Liver (tissue), 8 donors: ENCODE measurements at regions not wholly inside any gene's neighbourhood (a gene's known extent, or its start where the extent isn't known, plus 50 kb on each side); places are given as distances from the start of the nearest gene placed in this dataset.
A peak's percentile ranks its signal among the peaks of the same experiment; 100 is the strongest.

Source experiments
- DNase-seq: peaks from one replicate; pipeline ENCODE4 v3.0.0-alpha.2; 2017; ENCODE audit warnings: low spot score
- H3K27ac ChIP-seq, 2 donors: one replicate each; pipeline ENCODE4 v1.7.0; 2013; ENCODE audit warnings: inconsistent platforms in 2 of 2, low read length in 2 of 2, control low read depth in 1 of 2, low read depth in 1 of 2, mild to moderate bottlenecking in 1 of 2
- H3K27me3 ChIP-seq, 4 donors: one replicate each; pipeline versions ENCODE4 v1.6.1 to v1.7.0; 2013; ENCODE audit warnings: low read length in 3 of 4, inconsistent platforms in 1 of 4, mild to moderate bottlenecking in 1 of 4, moderate library complexity in 1 of 4; ENCODE audit not compliant: control insufficient read depth in 4 of 4, insufficient read depth in 4 of 4
- H3K36me3 ChIP-seq, 4 donors: one replicate each; pipeline versions ENCODE4 v1.6.1 to v1.7.0; 2013; ENCODE audit warnings: low read length in 3 of 4, mild to moderate bottlenecking in 3 of 4, low read depth in 1 of 4, moderate library complexity in 1 of 4; ENCODE audit not compliant: control insufficient read depth in 4 of 4, insufficient read depth in 3 of 4
- H3K4me1 ChIP-seq, 4 donors: one replicate each; pipeline versions ENCODE4 v1.6.1 to v1.7.0; 2013; ENCODE audit warnings: low read length in 3 of 4, mild to moderate bottlenecking in 3 of 4, moderate library complexity in 1 of 4; ENCODE audit not compliant: control insufficient read depth in 4 of 4, insufficient read depth in 4 of 4
- H3K4me3 ChIP-seq, 3 donors: one replicate each; pipeline versions ENCODE4 v1.6.1 to v1.7.0; 2013; ENCODE audit warnings: low read length in 3 of 3, control low read depth in 1 of 3, low read depth in 1 of 3, mild to moderate bottlenecking in 1 of 3
- H3K9ac ChIP-seq, 2 donors: one replicate each; pipeline ENCODE4 v1.7.0; 2013; ENCODE audit warnings: low read length in 2 of 2, mild to moderate bottlenecking in 2 of 2, moderate library complexity in 2 of 2, control low read depth in 1 of 2, low read depth in 1 of 2
- H3K9me3 ChIP-seq, 4 donors: one replicate each; pipeline versions ENCODE4 v1.6.1 to v1.7.0; 2013; ENCODE audit warnings: low read length in 3 of 4; ENCODE audit not compliant: control insufficient read depth in 4 of 4
- EGR1 ChIP-seq, 2 donors: IDR thresholded peaks; 2 replicates each; pipeline ENCODE4 v1.6.1; 2016 to 2018; ENCODE audit warnings: antibody characterized with exemption in 2 of 2, low read depth in 2 of 2
- FOXA1 ChIP-seq: IDR thresholded peaks from 2 replicates; pipeline ENCODE4 v1.6.1; 2016; ENCODE audit warnings: antibody characterized with exemption
- FOXA2 ChIP-seq: IDR thresholded peaks from 2 replicates; pipeline ENCODE4 v1.6.1; 2016; ENCODE audit warnings: antibody characterized with exemption
- GABPA ChIP-seq, 2 donors: IDR thresholded peaks in 1 of 2; conservative IDR thresholded peaks in 1 of 2; 2 replicates each; pipeline ENCODE4 v1.6.1; 2016; ENCODE audit warnings: antibody characterized with exemption in 2 of 2, mild to moderate bottlenecking in 1 of 2, moderate library complexity in 1 of 2
- HNF4A ChIP-seq, 2 donors: conservative IDR thresholded peaks; 2 replicates each; pipeline ENCODE4 v1.6.1; 2016; ENCODE audit warnings: antibody characterized with exemption in 2 of 2, mild to moderate bottlenecking in 2 of 2
- HNF4G ChIP-seq: IDR thresholded peaks from 2 replicates; pipeline ENCODE4 v1.6.1; 2016; ENCODE audit warnings: antibody characterized with exemption
- JUND ChIP-seq, 2 donors: IDR thresholded peaks; 2 replicates each; pipeline ENCODE4 v1.6.1; 2016; ENCODE audit warnings: antibody characterized with exemption in 2 of 2
- MAX ChIP-seq: IDR thresholded peaks from 2 replicates; pipeline ENCODE4 v1.6.1; 2016; ENCODE audit warnings: antibody characterized with exemption
- NR2F2 ChIP-seq: IDR thresholded peaks from 2 replicates; pipeline ENCODE4 v1.6.1; 2016; ENCODE audit warnings: antibody characterized with exemption
- RAD21 ChIP-seq, 2 donors: IDR thresholded peaks; 2 replicates each; pipeline ENCODE4 v1.6.1; 2016; ENCODE audit warnings: antibody characterized with exemption in 2 of 2, mild to moderate bottlenecking in 2 of 2
- REST ChIP-seq: IDR thresholded peaks from 2 replicates; pipeline ENCODE4 v1.6.1; 2016; ENCODE audit warnings: antibody characterized with exemption, mild to moderate bottlenecking
- RXRA ChIP-seq, 2 donors: IDR thresholded peaks; 2 replicates each; pipeline ENCODE4 v1.6.1; 2017 to 2018; ENCODE audit warnings: antibody characterized with exemption in 2 of 2, mild to moderate bottlenecking in 1 of 2
- SP1 ChIP-seq: IDR thresholded peaks from 2 replicates; pipeline ENCODE4 v1.6.1; 2018; ENCODE audit warnings: antibody characterized with exemption, mild to moderate bottlenecking
- TAF1 ChIP-seq: conservative IDR thresholded peaks from 2 replicates; pipeline ENCODE4 v1.6.1; 2016; ENCODE audit warnings: antibody characterized with exemption, mild to moderate bottlenecking
- YY1 ChIP-seq: IDR thresholded peaks from 2 replicates; pipeline ENCODE4 v1.6.1; 2016; ENCODE audit warnings: antibody characterized with exemption, mild to moderate bottlenecking
- WGBS: extraction: QIAGEN DNeasy Blood & Tissue Kit; methylation state at CpG from one replicate; pipeline ENCODE4 v1.1.7; 2013; 5-methylcytosine and 5-hydroxymethylcytosine counted together
- TF ChIP-seq, protein P1 (sequence below): IDR thresholded peaks from 2 replicates; pipeline ENCODE4 v1.6.1; 2016; ENCODE audit warnings: antibody characterized with exemption
- TF ChIP-seq, protein P2 (sequence below): fragments of 150-350 bp; IDR thresholded peaks from 2 replicates; pipeline ENCODE4 v1.5.1; 2017; ENCODE audit warnings: improper control_type of control experiment, low read depth, low read length; ENCODE audit not compliant: missing input control
- donor health status: healthy.
- donor health status: healthy.
- donor health status: healthy.
- donor health status: healthy.
- donor health status: healthy.

DNA sequence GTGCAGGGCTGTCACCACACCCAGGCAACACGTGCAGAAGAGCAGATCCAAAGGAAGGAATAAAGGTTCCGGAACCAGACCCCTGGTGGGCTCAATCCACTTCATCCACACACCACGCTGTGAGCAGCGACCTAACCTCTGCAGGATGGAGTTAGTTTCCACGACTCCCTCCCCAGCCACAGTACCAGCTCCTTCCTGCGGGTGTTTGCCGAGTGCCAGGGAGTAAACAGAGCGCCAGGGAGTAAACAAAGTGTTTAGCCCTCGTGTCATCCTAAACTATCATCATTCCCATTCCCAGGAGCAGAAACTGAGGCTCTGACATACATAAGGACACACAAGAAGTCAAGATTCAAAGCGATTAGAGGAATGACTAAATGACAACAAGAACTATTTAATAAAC is 261.3 kb downstream of the MN1 start:
- Histone ChIP-seq H3K36me3 (no peaks in the 10 kb centered on the region), H3K9me3 (no peaks in the 10 kb centered on the region), H3K4me1 (no peaks in the 10 kb centered on the region), H3K27me3 (peaks cover 0 to 3% (median 0%) of the 10 kb centered on the region in 4 donors), H3K4me3 (no peak overlapping the region), H3K27ac (no peak overlapping the region), H3K9ac (no peak overlapping the region)
- 51% methylated on average over 10 of the region's 10 CpGs for WGBS
- DNase-seq, result no peak
- TF ChIP-seq JUND (IDR thresholded peaks at IDR 0.05) (no peak), RAD21 (IDR thresholded peaks at IDR 0.05) (no peak), MAX (no peak), HNF4G (no peak), TAF1 (no peak), FOXA2 (no peak), FOXA1 (no peak)
- TF ChIP-seq, protein P1, sequence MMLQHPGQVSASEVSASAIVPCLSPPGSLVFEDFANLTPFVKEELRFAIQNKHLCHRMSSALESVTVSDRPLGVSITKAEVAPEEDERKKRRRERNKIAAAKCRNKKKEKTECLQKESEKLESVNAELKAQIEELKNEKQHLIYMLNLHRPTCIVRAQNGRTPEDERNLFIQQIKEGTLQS, result no peak

GRCh38 chr22:27540656-27541396 is 260.7 kb downstream of the MN1 start:
- Histone ChIP-seq H3K4me1 (no peaks in the 10 kb centered on the region), H3K36me3 (no peaks in the 10 kb centered on the region), H3K27me3 (peaks cover 0 to 3% (median 0%) of the 10 kb centered on the region in 4 donors), H3K4me3 (no peak overlapping the region), H3K27ac (no peak overlapping the region), H3K9me3 (no peaks in the 10 kb centered on the region), H3K9ac (no peak overlapping the region)
- WGBS, result 54% methylated on average over 24 of the region's 24 CpGs
- TF ChIP-seq REST (no peak), RXRA (IDR thresholded peaks at IDR 0.05) (peak in 1 of 2 donors; percentile 9)
- no peak for DNase-seq

DNA sequence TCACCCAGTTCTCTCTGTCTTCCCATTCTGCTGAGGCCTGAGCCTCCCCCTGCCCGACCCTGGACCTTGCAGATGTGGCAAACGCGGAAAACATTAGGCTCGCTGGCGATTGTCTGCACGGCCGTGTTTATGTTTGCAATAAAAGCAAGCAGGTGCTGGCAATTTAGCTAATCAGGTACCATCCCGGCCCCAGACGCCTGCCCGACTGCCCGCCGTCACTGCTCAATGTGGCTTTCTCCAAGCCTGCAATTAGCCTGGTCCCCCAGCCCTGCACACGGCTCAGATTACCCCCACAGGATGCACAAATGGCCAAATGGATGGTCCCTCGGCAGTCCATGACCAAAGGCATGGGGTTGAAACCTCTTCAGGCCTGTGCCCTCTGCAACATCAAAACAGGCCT is 259.7 kb downstream of the MN1 start:
- Histone ChIP-seq H3K4me1 (no peaks in the 10 kb centered on the region), H3K9me3 (no peaks in the 10 kb centered on the region), H3K27me3 (peaks cover 0 to 3% (median 0%) of the 10 kb centered on the region in 4 donors), H3K4me3 (no peak overlapping the region), H3K36me3 (no peaks in the 10 kb centered on the region), H3K27ac (no peak overlapping the region), H3K9ac (no peak overlapping the region)
- DNase-seq, result no peak
- WGBS, result 86% methylated on average over 14 of the region's 14 CpGs
- TF ChIP-seq REST (no peak), FOXA2 (no peak), FOXA1 (no peak), MAX (no peak), NR2F2 (no peak), GABPA (IDR thresholded peaks at IDR 0.05 in 1 of 2, conservative IDR thresholded peaks at IDR 0.05 in 1 of 2) (no peak), YY1 (no peak), HNF4A (conservative IDR thresholded peaks at IDR 0.05) (no peak), RAD21 (IDR thresholded peaks at IDR 0.05) (no peak), TAF1 (no peak), JUND (IDR thresholded peaks at IDR 0.05) (no peak), EGR1 (IDR thresholded peaks at IDR 0.05; ENCODE audit: low read depth in 2 of 2) (no peak), SP1 (no peak)
- TF ChIP-seq, protein P1, result no peak
- TF ChIP-seq, protein P2, sequence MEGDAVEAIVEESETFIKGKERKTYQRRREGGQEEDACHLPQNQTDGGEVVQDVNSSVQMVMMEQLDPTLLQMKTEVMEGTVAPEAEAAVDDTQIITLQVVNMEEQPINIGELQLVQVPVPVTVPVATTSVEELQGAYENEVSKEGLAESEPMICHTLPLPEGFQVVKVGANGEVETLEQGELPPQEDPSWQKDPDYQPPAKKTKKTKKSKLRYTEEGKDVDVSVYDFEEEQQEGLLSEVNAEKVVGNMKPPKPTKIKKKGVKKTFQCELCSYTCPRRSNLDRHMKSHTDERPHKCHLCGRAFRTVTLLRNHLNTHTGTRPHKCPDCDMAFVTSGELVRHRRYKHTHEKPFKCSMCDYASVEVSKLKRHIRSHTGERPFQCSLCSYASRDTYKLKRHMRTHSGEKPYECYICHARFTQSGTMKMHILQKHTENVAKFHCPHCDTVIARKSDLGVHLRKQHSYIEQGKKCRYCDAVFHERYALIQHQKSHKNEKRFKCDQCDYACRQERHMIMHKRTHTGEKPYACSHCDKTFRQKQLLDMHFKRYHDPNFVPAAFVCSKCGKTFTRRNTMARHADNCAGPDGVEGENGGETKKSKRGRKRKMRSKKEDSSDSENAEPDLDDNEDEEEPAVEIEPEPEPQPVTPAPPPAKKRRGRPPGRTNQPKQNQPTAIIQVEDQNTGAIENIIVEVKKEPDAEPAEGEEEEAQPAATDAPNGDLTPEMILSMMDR, result no peak
